Liver (tissue), 3 donors: ENCODE measurements at regions not wholly inside any gene's neighbourhood (a gene's known extent, or its start where the extent isn't known, plus 50 kb on each side); places are given as distances from the start of the nearest gene placed in this dataset.

Experiments used
- FOXA1 ChIP-seq: IDR thresholded peaks from 2 replicates; pipeline ENCODE4 v1.6.1; 2016; ENCODE audit warnings: antibody characterized with exemption
- GABPA ChIP-seq, 2 donors: IDR thresholded peaks in 1 of 2; conservative IDR thresholded peaks in 1 of 2; 2 replicates each; pipeline ENCODE4 v1.6.1; 2016; ENCODE audit warnings: antibody characterized with exemption in 2 of 2, mild to moderate bottlenecking in 1 of 2, moderate library complexity in 1 of 2
- HNF4A ChIP-seq, 2 donors: conservative IDR thresholded peaks; 2 replicates each; pipeline ENCODE4 v1.6.1; 2016; ENCODE audit warnings: antibody characterized with exemption in 2 of 2, mild to moderate bottlenecking in 2 of 2
- HNF4G ChIP-seq: IDR thresholded peaks from 2 replicates; pipeline ENCODE4 v1.6.1; 2016; ENCODE audit warnings: antibody characterized with exemption
- JUND ChIP-seq, 2 donors: IDR thresholded peaks; 2 replicates each; pipeline ENCODE4 v1.6.1; 2016; ENCODE audit warnings: antibody characterized with exemption in 2 of 2
- NR2F2 ChIP-seq: IDR thresholded peaks from 2 replicates; pipeline ENCODE4 v1.6.1; 2016; ENCODE audit warnings: antibody characterized with exemption
- RXRA ChIP-seq, 2 donors: IDR thresholded peaks; 2 replicates each; pipeline ENCODE4 v1.6.1; 2017 to 2018; ENCODE audit warnings: antibody characterized with exemption in 2 of 2, mild to moderate bottlenecking in 1 of 2
- TAF1 ChIP-seq: conservative IDR thresholded peaks from 2 replicates; pipeline ENCODE4 v1.6.1; 2016; ENCODE audit warnings: antibody characterized with exemption, mild to moderate bottlenecking
- YY1 ChIP-seq: IDR thresholded peaks from 2 replicates; pipeline ENCODE4 v1.6.1; 2016; ENCODE audit warnings: antibody characterized with exemption, mild to moderate bottlenecking
- TF ChIP-seq, protein P1 (sequence below): fragments of 150-350 bp; IDR thresholded peaks from 2 replicates; pipeline ENCODE4 v1.5.1; 2017; ENCODE audit warnings: improper control_type of control experiment, low read depth, low read length; ENCODE audit not compliant: missing input control
- TF ChIP-seq, protein P2 (sequence below): IDR thresholded peaks from 2 replicates; pipeline ENCODE4 v1.6.1; 2016; ENCODE audit warnings: antibody characterized with exemption, mild to moderate bottlenecking
- TF ChIP-seq, protein P3 (sequence below): IDR thresholded peaks from 2 replicates; pipeline ENCODE4 v1.6.1; 2016; ENCODE audit warnings: antibody characterized with exemption
- TF ChIP-seq, protein P4 (sequence below): IDR thresholded peaks from 2 replicates; pipeline ENCODE4 v1.6.1; 2016; ENCODE audit warnings: antibody characterized with exemption
- donor health status: healthy.
- donor health status: healthy.

DNA sequence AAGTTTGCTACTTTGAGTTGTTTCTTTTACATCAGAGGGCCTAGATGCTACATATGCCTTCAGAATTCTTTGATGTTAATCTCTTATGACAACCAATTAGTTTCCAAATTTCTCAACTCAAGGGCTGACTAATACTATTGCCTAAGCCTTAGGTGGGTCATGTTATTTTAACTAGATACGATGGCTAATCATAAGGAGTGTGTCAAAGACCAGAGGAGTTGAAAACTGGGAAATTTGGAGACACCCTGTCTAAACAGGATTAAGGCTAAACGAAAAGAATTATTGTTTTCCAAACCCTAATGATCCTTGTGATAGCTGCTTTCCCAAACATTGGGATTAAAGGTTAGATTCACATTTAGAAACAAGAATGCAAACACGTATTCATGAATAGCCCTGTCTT, 228.5 kb downstream of the PCDH7 start:
- TF ChIP-seq GABPA (IDR thresholded peaks at IDR 0.05 in 1 of 2, conservative IDR thresholded peaks at IDR 0.05 in 1 of 2), result no peak
- TF ChIP-seq, protein P1, sequence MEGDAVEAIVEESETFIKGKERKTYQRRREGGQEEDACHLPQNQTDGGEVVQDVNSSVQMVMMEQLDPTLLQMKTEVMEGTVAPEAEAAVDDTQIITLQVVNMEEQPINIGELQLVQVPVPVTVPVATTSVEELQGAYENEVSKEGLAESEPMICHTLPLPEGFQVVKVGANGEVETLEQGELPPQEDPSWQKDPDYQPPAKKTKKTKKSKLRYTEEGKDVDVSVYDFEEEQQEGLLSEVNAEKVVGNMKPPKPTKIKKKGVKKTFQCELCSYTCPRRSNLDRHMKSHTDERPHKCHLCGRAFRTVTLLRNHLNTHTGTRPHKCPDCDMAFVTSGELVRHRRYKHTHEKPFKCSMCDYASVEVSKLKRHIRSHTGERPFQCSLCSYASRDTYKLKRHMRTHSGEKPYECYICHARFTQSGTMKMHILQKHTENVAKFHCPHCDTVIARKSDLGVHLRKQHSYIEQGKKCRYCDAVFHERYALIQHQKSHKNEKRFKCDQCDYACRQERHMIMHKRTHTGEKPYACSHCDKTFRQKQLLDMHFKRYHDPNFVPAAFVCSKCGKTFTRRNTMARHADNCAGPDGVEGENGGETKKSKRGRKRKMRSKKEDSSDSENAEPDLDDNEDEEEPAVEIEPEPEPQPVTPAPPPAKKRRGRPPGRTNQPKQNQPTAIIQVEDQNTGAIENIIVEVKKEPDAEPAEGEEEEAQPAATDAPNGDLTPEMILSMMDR, result no peak
- TF ChIP-seq, protein P2, sequence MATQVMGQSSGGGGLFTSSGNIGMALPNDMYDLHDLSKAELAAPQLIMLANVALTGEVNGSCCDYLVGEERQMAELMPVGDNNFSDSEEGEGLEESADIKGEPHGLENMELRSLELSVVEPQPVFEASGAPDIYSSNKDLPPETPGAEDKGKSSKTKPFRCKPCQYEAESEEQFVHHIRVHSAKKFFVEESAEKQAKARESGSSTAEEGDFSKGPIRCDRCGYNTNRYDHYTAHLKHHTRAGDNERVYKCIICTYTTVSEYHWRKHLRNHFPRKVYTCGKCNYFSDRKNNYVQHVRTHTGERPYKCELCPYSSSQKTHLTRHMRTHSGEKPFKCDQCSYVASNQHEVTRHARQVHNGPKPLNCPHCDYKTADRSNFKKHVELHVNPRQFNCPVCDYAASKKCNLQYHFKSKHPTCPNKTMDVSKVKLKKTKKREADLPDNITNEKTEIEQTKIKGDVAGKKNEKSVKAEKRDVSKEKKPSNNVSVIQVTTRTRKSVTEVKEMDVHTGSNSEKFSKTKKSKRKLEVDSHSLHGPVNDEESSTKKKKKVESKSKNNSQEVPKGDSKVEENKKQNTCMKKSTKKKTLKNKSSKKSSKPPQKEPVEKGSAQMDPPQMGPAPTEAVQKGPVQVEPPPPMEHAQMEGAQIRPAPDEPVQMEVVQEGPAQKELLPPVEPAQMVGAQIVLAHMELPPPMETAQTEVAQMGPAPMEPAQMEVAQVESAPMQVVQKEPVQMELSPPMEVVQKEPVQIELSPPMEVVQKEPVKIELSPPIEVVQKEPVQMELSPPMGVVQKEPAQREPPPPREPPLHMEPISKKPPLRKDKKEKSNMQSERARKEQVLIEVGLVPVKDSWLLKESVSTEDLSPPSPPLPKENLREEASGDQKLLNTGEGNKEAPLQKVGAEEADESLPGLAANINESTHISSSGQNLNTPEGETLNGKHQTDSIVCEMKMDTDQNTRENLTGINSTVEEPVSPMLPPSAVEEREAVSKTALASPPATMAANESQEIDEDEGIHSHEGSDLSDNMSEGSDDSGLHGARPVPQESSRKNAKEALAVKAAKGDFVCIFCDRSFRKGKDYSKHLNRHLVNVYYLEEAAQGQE, result no peak
- TF ChIP-seq, protein P3, sequence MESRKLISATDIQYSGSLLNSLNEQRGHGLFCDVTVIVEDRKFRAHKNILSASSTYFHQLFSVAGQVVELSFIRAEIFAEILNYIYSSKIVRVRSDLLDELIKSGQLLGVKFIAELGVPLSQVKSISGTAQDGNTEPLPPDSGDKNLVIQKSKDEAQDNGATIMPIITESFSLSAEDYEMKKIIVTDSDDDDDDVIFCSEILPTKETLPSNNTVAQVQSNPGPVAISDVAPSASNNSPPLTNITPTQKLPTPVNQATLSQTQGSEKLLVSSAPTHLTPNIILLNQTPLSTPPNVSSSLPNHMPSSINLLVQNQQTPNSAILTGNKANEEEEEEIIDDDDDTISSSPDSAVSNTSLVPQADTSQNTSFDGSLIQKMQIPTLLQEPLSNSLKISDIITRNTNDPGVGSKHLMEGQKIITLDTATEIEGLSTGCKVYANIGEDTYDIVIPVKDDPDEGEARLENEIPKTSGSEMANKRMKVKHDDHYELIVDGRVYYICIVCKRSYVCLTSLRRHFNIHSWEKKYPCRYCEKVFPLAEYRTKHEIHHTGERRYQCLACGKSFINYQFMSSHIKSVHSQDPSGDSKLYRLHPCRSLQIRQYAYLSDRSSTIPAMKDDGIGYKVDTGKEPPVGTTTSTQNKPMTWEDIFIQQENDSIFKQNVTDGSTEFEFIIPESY, result no peak
- TF ChIP-seq, protein P4, sequence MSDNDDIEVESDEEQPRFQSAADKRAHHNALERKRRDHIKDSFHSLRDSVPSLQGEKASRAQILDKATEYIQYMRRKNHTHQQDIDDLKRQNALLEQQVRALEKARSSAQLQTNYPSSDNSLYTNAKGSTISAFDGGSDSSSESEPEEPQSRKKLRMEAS, result no peak
- no peak for TF ChIP-seq TAF1
- TF ChIP-seq NR2F2, result no peak
- TF ChIP-seq YY1, result no peak
- no peak for TF ChIP-seq HNF4A (conservative IDR thresholded peaks at IDR 0.05)
- TF ChIP-seq FOXA1, result no peak
- no peak for TF ChIP-seq RXRA (IDR thresholded peaks at IDR 0.05)
- TF ChIP-seq HNF4G, result no peak
- TF ChIP-seq JUND (IDR thresholded peaks at IDR 0.05), result no peak
